ENCODE measurements at regions not wholly inside any gene's neighbourhood (a gene's known extent, or its start where the extent isn't known, plus 50 kb on each side); places are given as distances from the start of the nearest gene placed in this dataset.

DNA sequence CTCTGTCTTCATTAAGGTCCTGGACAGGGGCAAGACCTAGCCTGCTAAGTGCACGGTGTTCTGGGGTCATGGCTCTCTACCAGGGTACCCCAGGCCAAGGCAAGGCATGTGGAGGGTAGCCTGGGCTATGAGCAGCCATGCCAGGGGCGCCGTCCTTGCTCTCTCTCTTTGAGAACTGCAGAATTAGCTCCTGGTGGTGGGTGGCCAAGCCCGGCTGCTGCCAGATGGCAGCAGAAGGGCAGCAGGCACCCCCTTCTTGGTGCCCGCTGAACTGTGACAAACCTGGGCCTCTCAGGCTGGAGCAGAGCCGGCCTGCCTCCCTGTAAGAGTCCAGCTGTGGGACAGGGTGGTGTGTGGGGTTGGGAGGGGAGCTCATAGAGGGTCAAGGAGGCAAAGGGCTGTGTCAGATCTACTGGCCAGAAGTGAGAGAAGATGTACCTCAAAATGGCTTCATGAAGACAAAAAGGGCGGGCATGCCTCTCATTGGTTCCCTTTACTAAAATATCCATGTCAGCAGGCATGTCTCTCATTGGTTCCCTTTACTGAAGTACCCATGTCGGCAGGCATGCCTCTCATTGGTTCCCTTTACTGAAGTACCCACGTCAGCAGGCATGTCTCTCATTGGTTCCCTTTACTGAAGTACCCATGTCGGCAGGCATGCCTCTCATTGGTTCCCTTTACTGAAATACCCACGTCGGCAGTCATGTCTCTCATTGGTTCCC, 81.7 kb upstream of the SDK2 start:
- TF ChIP-seq, protein P1, sequence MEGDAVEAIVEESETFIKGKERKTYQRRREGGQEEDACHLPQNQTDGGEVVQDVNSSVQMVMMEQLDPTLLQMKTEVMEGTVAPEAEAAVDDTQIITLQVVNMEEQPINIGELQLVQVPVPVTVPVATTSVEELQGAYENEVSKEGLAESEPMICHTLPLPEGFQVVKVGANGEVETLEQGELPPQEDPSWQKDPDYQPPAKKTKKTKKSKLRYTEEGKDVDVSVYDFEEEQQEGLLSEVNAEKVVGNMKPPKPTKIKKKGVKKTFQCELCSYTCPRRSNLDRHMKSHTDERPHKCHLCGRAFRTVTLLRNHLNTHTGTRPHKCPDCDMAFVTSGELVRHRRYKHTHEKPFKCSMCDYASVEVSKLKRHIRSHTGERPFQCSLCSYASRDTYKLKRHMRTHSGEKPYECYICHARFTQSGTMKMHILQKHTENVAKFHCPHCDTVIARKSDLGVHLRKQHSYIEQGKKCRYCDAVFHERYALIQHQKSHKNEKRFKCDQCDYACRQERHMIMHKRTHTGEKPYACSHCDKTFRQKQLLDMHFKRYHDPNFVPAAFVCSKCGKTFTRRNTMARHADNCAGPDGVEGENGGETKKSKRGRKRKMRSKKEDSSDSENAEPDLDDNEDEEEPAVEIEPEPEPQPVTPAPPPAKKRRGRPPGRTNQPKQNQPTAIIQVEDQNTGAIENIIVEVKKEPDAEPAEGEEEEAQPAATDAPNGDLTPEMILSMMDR (IDR thresholded peaks at IDR 0.05; ENCODE audit: control extremely low read depth, extremely low read depth): no peak
- DNase-seq (no peak), ATAC-seq (ENCODE audit: insufficient read depth, low FRiP score) (no peak)
- no peak overlapping the region for H3K4me3 ChIP-seq
- H3K9me3 ChIP-seq (ENCODE audit: control insufficient read depth in 4 of 4, insufficient read depth in 3 of 4, low read length in 3 of 4): peaks cover 0 to 5% (median 1%) of the 10 kb centered on the region in 4 donors
- H3K27me3 ChIP-seq (ENCODE audit: control insufficient read depth in 3 of 3, insufficient read depth in 3 of 3, low read length in 2 of 3): no peaks in the 10 kb centered on the region
- no peaks in the 10 kb centered on the region for H3K36me3 ChIP-seq (ENCODE audit: control insufficient read depth in 4 of 4, insufficient read depth in 4 of 4, low read length in 4 of 4)
- 78 to 88% methylated on average over 9 to 12 of the region's 12 CpGs for WGBS, 2 donors
- no peaks in the 10 kb centered on the region for H3K4me1 ChIP-seq (ENCODE audit: control insufficient read depth in 5 of 5, insufficient read depth in 5 of 5, low read length in 5 of 5)
- no peak overlapping the region for H3K27ac ChIP-seq (ENCODE audit: low read depth in 1 of 2, low read length in 1 of 2)
- no peak overlapping the region for H3K9ac ChIP-seq (ENCODE audit: insufficient read depth in 1 of 2, low read length in 2 of 2)

GRCh38 chr17:73727941-73728340, 83.7 kb upstream of the SDK2 start:
- Histone ChIP-seq H3K36me3 (ENCODE audit: control insufficient read depth in 4 of 4, insufficient read depth in 4 of 4, low read length in 4 of 4) (no peaks in the 10 kb centered on the region), H3K4me3 (no peak overlapping the region), H3K27ac (ENCODE audit: low read depth in 1 of 2, low read length in 1 of 2) (no peak overlapping the region), H3K27me3 (ENCODE audit: control insufficient read depth in 3 of 3, insufficient read depth in 3 of 3, low read length in 2 of 3) (no peaks in the 10 kb centered on the region), H3K9me3 (ENCODE audit: control insufficient read depth in 4 of 4, insufficient read depth in 3 of 4, low read length in 3 of 4) (peaks cover 0 to 8% (median 2%) of the 10 kb centered on the region in 4 donors), H3K4me1 (ENCODE audit: control insufficient read depth in 5 of 5, insufficient read depth in 5 of 5, low read length in 5 of 5) (no peaks in the 10 kb centered on the region), H3K9ac (ENCODE audit: insufficient read depth in 1 of 2, low read length in 2 of 2) (no peak overlapping the region)
- WGBS, 2 donors: 82 to 87% methylated on average over 8 of the region's 8 CpGs
- TF ChIP-seq, protein P1 (IDR thresholded peaks at IDR 0.05; ENCODE audit: control extremely low read depth, extremely low read depth): no peak
- ATAC-seq (ENCODE audit: insufficient read depth, low FRiP score): no peak
- no peak for DNase-seq

DNA sequence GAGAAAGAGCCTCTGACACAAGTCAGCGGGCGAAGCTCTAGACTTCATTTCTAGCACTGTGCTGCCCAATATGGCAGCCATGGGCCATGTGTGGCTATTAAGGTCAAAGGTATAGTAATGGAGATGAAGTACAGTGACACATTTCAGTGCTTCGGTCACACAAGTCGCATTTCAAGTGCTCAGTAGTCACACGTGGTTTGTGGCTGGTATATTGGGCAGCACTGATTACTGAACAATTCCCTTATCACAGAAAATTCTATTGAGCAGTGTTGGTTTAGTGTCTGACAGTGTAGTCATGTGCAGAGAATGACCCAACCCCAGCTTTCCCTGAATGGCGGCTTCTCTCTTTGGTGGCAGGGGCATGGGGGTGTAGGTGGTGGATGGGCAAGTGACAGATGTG, 84.9 kb upstream of the SDK2 start:
- WGBS, 2 donors: 85 to 89% methylated on average over 6 of the region's 6 CpGs
- ATAC-seq (ENCODE audit: insufficient read depth, low FRiP score): no peak
- TF ChIP-seq, protein P1 (IDR thresholded peaks at IDR 0.05; ENCODE audit: control extremely low read depth, extremely low read depth): no peak

More for the DNA sequence above, 84.9 kb upstream of the SDK2 start:
- H3K36me3 ChIP-seq (ENCODE audit: control insufficient read depth in 4 of 4, insufficient read depth in 4 of 4, low read length in 4 of 4): no peaks in the 10 kb centered on the region
- peaks cover 0 to 8% (median 2%) of the 10 kb centered on the region in 4 donors for H3K9me3 ChIP-seq (ENCODE audit: control insufficient read depth in 4 of 4, insufficient read depth in 3 of 4, low read length in 3 of 4)
- H3K27me3 ChIP-seq (ENCODE audit: control insufficient read depth in 3 of 3, insufficient read depth in 3 of 3, low read length in 2 of 3): peaks cover 0 to 3% (median 2%) of the 10 kb centered on the region in 3 donors
- no peak overlapping the region for H3K9ac ChIP-seq (ENCODE audit: insufficient read depth in 1 of 2, low read length in 2 of 2)
- H3K27ac ChIP-seq (ENCODE audit: low read depth in 1 of 2, low read length in 1 of 2): no peak overlapping the region
- H3K4me3 ChIP-seq: no peak overlapping the region
- DNase-seq: no peak
- no peaks in the 10 kb centered on the region for H3K4me1 ChIP-seq (ENCODE audit: control insufficient read depth in 5 of 5, insufficient read depth in 5 of 5, low read length in 5 of 5)

Data from lung (tissue), 11 donors.